ENCODE measurements at regions not wholly inside any gene's neighbourhood (a gene's known extent, or its start where the extent isn't known, plus 50 kb on each side); places are given as distances from the start of the nearest gene placed in this dataset.
"Not testable (repeated sequence)": the region's sequence is repeated elsewhere in the genome, so short reads cannot be mapped to it uniquely, and the experiment has no call there.

DNA sequence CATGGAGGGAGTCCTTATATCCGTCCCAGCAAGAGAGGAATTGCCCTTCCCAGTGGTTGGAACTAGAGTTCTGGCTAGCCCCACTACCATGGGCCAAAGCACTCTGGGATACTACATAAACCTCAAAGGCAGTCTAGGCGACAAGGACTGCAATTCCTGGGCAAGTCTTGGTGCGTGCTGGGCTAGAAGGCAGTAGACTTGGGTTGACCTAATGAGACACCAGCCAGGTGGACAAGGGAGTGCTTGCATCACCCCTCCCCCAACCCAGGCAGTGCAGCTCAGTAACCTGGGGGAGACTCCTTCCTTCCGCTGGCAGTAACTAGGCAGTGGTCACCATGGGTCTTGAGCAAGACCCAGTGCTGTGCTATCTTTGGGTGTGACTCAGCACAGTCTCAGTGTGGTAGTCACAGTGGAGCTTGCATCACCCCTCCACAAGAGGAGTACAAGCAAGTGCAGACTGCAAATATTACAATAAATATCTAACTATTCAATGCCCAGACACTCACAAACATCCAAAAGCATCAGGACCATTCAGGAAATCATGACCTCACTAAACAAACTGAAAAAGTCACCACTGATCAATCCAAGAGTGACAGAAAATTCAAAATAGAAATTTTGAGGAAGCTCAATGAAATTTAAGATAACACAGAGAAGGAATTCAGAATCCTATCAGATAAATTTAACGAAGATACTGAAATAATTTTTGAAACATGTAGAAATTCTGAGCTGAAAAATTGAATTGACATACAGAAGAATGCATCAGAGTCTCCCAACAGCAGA, 84.7 kb upstream of the LYPLAL1 start:
- DNase-seq (ENCODE audit: low spot score), result no peak

DNA sequence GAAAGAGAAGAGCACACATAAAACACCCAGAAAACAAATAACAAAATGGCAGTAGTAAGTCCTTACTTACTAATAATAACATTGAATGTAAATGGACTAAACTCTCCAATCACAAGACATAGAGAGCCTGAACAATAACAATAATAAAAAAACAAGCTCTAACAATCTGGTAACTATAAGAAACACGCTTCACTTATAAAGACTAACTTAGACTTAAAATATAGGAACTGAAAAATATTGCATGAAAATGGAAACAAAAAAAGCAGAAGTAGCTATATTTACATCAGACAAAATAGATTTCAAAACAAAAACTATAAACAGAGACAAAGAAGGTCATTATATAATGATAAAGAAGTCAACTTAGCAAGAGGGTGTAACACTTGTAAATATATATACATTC, 83.1 kb upstream of the LYPLAL1 start:
- no peak for DNase-seq (ENCODE audit: low spot score)

DNA sequence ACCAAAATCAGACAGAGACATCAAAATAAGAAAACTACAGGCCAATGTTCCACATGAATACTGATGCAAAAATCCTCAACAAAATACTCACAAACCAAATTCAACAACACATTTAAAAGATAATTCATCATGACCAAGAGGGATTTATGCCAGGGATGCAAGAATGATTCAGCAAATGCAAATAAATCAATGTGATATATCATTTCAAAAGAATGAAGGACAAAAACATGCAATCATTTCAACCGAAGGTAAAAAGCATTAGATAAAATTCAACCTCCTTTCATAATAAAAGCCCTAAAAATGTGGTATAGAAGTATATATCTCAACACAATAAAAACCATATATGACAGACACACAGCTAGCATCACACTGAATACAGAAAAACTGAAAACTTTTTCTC, 81.5 kb upstream of the LYPLAL1 start:
- DNase-seq (ENCODE audit: low spot score), result no peak

DNA sequence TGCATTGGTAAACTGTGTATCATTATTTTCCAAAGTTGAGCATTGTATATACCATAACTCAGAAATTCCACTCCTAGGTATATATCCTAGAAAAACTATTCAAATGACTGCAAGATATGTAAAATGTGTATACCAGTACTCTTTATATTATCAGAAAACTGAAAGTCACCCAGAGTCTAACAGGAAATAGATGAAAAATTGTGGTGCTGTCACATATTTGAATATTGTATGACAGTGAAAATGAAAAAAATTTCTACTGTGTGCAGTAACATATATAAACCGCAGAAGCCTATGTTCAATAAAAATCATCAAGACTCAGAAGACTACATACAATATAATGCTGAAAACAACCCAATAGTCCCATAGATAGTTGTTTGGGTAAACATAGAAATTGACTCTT, 74.4 kb upstream of the LYPLAL1 start:
- no peak for DNase-seq (ENCODE audit: low spot score)

DNA sequence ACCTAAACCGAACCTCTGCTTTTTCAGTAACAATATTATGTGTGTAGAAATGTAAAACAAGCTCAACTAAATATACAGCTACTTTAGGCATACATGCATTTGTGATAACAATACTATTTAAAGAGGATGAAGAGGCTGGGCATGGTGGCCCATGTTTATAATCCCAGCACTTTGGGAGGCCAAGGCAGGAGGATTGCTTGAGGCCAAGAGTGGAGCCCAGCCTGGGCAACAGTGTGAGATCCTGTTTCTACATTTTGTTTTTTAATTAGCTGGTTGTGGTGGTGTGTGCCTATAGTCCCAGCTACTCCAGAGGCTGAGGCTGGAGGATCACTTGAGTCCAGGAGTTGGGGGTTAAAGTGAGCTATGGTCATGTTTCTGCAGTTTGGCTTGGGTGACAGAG, 73.6 kb upstream of the LYPLAL1 start:
- DNase-seq (ENCODE audit: low spot score), result no peak

DNA sequence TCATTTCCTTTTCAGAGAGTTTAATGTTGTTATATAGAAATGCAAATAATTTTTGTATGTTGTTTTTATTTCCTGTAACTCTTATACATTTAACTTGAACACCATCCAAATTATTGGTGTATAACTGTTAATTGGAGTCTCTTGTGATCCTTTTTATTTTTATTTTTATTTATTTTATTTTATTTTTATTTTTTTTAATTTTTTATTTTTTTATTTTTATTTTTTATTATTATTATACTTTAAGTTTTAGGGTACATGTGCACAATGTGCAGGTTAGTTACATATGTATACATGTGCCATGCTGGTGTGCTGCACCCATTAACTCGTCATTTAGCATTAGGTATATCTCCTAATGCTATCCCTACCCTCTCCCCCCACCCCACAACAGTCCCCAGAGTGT, 71.2 kb upstream of the LYPLAL1 start:
- not testable (repeated sequence) for DNase-seq (ENCODE audit: low spot score)

DNA sequence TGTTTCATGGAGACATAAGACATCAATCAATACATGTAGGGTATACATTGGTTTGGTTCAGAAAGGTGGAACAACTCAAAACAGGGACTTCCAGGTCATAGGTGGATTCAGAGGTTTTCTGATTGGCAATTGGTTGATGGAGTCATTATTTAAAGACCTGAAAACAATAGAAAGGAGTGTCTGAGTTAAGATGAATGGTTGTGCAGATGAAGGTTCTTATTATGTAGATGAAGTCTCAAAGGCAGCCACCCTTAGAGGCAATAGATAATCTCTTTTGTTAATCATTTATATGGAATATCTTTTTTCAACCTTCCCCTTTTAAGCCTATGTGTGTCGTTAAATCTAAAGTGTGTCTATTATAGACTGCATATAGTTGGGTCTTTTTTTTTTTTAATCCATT, 67.8 kb upstream of the LYPLAL1 start:
- no peak for DNase-seq (ENCODE audit: low spot score)

DNA sequence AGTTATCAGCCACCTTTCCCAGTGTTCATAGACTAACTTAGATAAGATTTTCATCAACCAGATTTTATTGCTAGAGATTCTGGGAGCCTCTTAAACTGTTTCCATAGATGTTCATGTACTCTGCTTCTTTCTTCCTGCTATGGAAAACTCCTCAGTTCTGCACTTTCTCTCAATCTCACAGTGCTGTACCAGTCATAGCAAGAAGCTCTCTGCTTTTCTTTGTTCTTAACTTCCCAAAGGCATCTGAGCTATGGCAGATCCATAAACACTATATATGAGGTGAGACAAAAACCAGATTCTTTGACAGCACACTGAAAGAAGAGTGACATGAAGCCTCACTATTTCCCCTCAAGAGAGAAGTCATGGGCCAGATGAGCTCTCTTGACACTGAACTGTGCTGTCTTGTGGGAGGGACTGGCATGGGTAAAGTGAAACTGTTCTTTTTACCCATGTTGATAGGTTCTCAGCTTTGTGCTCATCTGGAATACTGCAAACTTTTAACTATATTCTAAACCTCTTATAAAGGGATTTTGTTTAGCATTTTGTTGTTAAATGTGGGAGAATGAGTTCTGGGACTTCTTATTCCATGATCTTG, 64.2 kb upstream of the LYPLAL1 start:
- no peak for DNase-seq (ENCODE audit: low spot score)

DNA sequence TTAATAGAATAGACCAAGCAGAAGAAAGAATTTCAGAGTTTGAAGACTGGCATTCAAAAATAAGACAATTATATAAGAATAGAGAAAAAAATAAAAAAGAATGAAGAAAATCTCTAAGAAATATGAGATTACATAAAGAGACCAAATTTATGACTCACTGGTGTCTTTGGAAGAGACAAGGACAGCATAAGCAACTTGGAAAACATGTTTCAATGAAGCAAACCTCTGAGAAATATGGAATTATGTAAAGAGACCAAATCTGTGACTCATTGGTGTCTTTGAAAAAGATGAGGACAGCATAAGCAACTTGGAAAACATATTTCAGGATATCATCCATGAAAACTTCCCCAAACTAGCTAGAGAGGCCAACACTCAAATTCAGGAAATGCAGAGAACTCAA, 60.4 kb upstream of the LYPLAL1 start:
- DNase-seq (ENCODE audit: low spot score), result no peak

DNA sequence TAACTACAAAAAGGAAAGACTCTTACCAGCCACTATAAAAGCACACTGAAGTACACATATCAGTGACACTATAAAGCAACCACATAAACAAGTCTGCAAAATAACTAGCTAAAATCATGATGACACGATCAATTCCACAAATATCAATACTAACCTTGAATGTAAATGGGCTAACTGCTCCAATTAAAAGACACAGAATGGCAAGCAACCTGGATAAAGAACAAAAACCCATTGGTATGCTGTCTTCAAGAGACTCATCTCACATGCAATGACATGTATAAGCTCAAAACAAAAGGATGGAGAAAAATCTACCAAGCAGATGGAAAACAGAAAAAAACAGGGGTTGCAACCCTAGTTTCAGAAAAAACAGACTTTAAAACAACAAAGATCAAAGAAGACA, 59.7 kb upstream of the LYPLAL1 start:
- DNase-seq (ENCODE audit: low spot score), result no peak

DNA sequence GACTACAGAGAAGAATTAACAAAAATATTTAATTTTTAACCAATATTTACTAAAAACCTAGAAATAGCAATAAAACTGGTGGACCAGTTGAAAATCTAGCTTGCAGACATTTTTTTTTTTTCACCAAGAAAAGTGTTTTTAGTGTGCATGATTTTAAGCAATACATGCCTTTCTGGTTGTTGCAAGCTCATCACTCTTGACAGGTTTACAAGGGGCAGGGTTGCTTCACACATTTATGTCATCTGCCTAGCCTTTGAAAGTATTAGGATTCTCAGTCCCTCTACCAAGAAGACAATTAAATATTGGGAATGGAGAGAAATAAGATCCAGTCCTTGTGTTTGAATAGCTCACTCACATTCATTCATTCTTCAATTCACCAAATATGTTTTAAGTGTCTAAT, 53.8 kb upstream of the LYPLAL1 start:
- DNase-seq (ENCODE audit: low spot score), result no peak

DNA sequence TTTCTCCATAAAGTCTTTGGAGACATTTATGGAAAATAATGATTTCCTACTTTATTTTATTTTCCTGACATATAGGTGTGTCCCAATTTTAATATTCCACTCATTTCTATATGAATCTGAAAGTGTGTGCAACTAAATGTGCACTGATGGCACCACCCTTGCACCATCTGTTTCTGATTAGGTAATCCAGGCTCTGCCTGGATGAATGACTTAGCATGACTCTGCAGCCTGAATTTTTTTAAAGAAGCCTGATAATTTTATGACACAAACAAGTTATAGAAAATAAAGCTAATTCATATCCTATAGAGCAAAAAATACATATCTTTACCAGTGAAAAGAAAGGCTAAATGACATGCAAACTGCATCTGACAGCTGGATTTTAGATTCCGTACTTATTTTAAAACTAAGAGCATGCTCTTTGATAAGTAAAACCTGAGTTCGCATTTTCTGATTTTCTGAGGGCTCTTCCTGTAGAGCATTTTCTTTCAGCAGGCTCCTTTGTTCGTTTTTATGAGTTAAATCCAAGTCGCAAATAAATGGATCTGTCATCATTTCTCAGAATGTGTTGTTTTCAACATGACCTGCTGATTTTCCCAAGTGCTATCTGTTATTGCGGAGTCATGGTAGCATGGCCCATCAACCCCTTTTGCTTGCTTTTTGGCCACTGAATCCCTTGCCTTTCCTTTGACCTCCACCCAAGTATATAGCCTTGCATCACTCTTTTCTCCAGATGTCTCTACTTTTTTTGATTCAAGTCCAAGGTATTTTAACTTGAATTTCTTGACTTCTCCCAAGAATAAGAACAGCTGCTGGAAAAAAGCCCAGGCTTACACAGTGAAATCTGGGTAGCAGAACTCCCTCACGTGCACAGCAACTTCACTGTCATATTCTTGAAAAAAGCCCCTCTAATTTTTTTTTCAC, 52.8 kb upstream of the LYPLAL1 start:
- no peak for DNase-seq (ENCODE audit: low spot score)

DNA sequence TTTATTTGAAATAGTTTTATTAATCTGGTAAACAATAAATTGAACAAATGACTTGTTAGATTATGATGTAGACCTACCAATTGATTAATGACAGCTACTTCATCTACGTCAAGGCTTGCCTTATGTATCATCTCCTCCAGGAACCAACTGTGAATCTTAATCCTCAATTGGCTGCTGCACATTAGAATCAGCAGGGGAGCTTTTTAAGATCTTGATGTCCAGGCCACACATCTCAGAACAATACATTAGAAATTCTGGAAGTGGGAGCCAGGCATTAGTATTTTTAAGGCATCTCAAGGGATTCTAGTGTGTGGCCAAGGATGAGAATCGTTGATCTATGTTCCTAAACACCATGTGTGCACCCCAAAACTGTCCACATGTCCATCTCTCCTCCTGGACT, 52.0 kb upstream of the LYPLAL1 start:
- no peak for DNase-seq (ENCODE audit: low spot score)

DNA sequence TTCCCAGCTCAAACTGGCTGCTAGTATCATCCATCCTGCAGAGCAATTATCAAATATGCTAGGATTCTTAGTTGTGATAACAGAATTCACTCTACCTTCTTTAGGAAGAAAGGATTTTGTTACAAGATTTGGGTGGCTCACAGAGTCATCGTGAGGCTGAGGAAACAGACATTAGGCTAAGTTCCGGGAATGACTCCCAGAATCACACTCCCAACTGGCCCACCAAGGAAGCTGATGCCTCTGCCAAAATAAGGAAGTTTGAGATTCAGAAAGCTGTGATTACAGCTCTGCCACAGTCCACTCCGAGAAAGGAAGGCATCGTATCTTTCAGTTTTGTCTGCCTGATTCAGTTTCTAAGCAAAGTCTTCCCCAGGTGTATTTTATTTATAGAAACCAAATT, 50.6 kb upstream of the LYPLAL1 start:
- DNase-seq (ENCODE audit: low spot score), result no peak
